ENCODE measurements at regions not wholly inside any gene's neighbourhood (a gene's known extent, or its start where the extent isn't known, plus 50 kb on each side); places are given as distances from the start of the nearest gene placed in this dataset.

GRCh38 chr10:57300718-57301117, 939.7 kb upstream of the ZWINT start:
- DNase-seq = no peak

- DNase-seq = no peak
Measured at GRCh38 chr10:57294698-57295097, 933.6 kb upstream of the ZWINT start.

GRCh38 chr10:57288754-57289153, 927.7 kb upstream of the ZWINT start:
- no peak for DNase-seq

GRCh38 chr10:57262892-57263291, 901.8 kb upstream of the ZWINT start:
- DNase-seq = peak; percentile 2

- no peak for DNase-seq
Measured at GRCh38 chr10:57260175-57260574, 899.1 kb upstream of the ZWINT start.

GRCh38 chr10:57249615-57250281, 888.7 kb upstream of the ZWINT start:
- no peak for DNase-seq

GRCh38 chr10:57247271-57247670, 886.2 kb upstream of the ZWINT start:
- DNase-seq = no peak

- no peak for DNase-seq
Measured at GRCh38 chr10:57225920-57226319, 864.9 kb upstream of the ZWINT start.

- no peak for DNase-seq
Measured at GRCh38 chr10:57224811-57225210, 863.8 kb upstream of the ZWINT start.

- no peak for DNase-seq
Measured at GRCh38 chr10:57222603-57223002, 861.5 kb upstream of the ZWINT start.

GRCh38 chr10:57222129-57222528, 861.1 kb upstream of the ZWINT start:
- DNase-seq = no peak

- no peak for DNase-seq
Measured at GRCh38 chr10:57221674-57222073, 860.6 kb upstream of the ZWINT start.

- peak; percentile 6 for DNase-seq
Measured at GRCh38 chr10:57218382-57218781, 857.3 kb upstream of the ZWINT start.

- DNase-seq = no peak
Measured at GRCh38 chr10:57202356-57202755, 841.3 kb upstream of the ZWINT start.

GRCh38 chr10:57188846-57189245, 827.8 kb upstream of the ZWINT start:
- no peak for DNase-seq

GRCh38 chr10:57186201-57186600, 825.1 kb upstream of the ZWINT start:
- DNase-seq = no peak

- no peak for DNase-seq
Measured at GRCh38 chr10:57169597-57169996, 808.5 kb upstream of the ZWINT start.

GRCh38 chr10:57168611-57169240, 807.7 kb upstream of the ZWINT start:
- peak; percentile 4 for DNase-seq

- DNase-seq = no peak
Measured at GRCh38 chr10:57165671-57166070, 804.6 kb upstream of the ZWINT start.

GRCh38 chr10:57162231-57162630, 801.2 kb upstream of the ZWINT start:
- DNase-seq = no peak

GRCh38 chr10:57161157-57161556, 800.1 kb upstream of the ZWINT start:
- no peak for DNase-seq

- DNase-seq = no peak
Measured at GRCh38 chr10:57145548-57145947, 784.5 kb upstream of the ZWINT start.

- DNase-seq = no peak
Measured at GRCh38 chr10:57142925-57143576, 782.0 kb upstream of the ZWINT start.

- no peak for DNase-seq
Measured at GRCh38 chr10:57141708-57142107, 780.6 kb upstream of the ZWINT start.
